ENCODE measurements at regions not wholly inside any gene's neighbourhood (a gene's known extent, or its start where the extent isn't known, plus 50 kb on each side); places are given as distances from the start of the nearest gene placed in this dataset.

DNA sequence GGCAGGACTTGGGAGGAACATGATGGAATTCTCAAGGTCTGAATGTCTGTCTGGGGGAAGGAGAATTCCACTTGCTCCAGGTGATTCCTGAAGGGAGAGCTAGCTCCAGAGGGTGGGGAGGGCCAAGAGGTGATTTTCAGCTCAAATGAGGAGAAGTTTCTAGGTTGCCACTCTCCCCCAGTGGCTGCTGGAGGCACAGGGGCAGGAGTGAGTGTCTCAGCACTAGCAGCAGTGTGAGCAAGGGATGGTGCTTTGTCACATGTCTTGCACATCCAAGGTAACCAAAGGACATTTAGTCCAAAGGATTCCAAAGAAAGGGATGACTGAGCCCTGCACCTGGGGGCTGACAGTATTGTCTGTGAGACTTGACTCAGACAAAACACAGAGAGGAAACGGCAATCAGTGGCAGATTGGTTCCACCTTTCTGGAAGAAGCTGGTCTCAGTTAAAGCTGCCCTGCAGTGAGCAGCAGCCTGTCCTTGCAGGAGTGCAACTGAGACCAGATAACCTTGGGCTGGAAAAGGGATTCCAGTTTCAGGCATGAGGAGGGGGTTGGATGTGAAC lies 51.2 kb upstream of the PCBD1 start:
- DNase-seq (ENCODE audit: low spot score), result no peak
- FAIRE-seq, result no peak

- no peak for FAIRE-seq
- DNase-seq (ENCODE audit: low spot score), result no peak
These were observed 52.6 kb upstream of the PCBD1 start for GRCh38 chr10:70940834-70941568.

DNA sequence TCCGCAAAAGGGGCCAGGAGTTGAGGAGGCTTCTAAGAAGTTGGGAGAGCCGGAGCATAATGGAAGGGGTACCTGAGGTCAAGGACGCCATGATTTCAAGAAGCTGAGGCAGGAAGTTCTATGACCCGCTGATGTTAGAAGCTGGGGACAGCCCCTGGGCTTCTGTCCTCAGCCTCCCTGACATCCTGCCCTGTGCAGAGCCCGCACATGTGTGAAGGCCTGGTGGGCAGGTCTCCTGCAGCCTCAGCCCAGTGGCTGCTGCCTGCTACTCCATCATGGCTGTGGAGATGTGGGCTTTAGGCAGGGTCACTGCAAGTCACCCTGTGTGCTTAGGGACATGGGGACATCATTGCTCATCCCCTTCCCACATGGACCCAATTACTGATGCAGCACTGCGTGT lies 53.8 kb upstream of the PCBD1 start:
- DNase-seq (ENCODE audit: low spot score) (no peak), FAIRE-seq (no peak)

GRCh38 chr10:70942725-70943124 lies 54.4 kb upstream of the PCBD1 start:
- FAIRE-seq (no peak), DNase-seq (ENCODE audit: low spot score) (no peak)

DNA sequence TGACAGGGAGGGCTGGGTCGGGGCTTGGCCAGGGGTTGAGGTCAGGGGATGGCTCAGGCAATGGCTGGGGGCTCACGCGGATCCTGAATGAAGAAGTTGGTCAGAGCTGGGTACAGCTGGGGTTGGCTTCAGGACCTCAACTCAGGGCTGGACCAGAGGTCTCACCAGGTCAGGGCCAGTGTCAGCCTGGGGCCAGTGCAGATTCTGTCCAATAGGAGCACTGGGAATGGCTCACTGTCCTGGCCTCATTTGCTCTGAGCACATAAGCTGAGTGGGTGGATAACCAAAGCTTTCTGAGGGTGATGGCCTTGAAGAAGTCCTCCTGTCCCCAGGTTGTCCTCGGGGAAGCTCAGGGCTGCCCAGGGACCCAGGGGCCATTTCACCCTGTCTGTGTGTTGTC lies 54.9 kb upstream of the PCBD1 start:
- DNase-seq (ENCODE audit: low spot score), result no peak
- FAIRE-seq, result no peak

DNA sequence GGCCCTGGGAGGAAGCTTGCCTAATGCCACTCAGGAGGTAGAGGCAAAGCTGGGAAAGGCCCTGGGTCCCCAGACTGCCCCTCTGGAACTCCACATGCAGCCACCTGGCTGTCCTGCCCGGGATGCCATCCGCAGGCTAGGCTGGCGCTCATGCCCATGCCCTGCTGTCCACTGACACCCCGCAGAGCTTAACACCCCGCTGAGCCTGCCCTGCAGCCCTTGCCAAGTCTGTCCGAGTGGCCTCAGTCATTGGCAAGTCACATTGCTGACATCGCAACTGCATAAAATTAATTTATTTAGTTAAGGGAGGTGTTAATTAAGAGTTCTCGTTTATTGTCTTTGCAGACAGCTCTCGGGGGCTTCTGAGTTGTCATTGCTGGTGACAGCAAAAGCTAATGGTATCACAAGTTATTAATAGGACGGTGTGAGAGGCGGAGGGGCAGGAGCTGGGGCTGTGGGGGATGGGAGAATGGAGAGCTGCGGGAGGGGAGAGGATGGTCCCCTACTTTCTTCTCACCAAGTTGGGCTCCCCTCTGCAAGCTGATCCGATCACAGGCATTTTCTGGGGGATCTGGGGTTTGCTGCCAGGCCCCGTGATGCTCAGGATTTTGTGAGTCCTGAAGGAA lies 55.6 kb upstream of the PCBD1 start:
- FAIRE-seq (no peak), DNase-seq (ENCODE audit: low spot score) (no peak)

GRCh38 chr10:70950037-70950436 lies 61.7 kb upstream of the PCBD1 start:
- no peak for DNase-seq (ENCODE audit: low spot score)
- no peak for FAIRE-seq

DNA sequence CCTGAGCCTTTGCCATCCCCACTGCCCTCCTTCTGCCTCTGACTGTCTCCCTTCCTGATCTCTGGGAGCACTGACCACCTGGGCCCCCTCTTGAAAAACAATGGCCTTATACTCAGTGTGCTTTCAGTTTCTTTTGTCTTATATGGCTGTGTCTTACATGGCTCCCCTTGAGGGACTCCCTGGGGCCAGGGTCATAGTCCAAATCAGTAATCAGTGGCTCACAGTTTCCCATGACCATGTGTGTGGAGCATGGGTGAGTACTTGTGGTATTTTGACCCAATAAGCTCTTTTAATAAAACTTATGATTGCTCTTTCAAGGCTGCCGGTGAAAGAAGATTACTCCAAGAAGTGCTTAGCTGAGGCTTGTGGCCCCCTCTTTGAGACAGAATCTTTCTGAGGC lies 62.4 kb upstream of the PCBD1 start:
- no peak for DNase-seq (ENCODE audit: low spot score)
- FAIRE-seq, result no peak

GRCh38 chr10:70952401-70952800 lies 64.0 kb upstream of the PCBD1 start:
- FAIRE-seq (no peak), DNase-seq (ENCODE audit: low spot score) (no peak)

DNA sequence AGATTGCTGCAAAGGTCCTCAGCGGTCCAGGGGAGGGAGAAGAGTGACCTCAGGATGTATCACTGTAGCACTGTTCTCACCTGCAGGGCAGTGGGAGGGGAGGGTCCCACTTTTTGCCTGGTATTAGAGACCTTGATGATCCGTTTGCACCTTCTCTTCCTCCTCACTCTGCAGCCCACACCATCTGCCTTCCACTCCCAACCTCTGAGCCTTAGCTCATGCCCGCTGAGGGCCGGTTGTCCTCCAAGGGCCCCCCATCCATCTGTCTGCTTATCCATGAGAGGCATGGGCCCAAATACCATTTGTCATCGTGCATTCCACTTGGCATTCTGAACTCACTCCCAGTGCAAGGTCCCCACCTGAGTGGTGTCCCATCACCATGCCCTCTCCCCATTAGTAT lies 64.6 kb upstream of the PCBD1 start:
- DNase-seq (ENCODE audit: low spot score), result no peak
- no peak for FAIRE-seq

GRCh38 chr10:70954381-70955176 lies 66.2 kb upstream of the PCBD1 start:
- FAIRE-seq, result no peak
- DNase-seq (ENCODE audit: low spot score), result no peak

GRCh38 chr10:70956029-70956759 lies 67.8 kb upstream of the PCBD1 start:
- FAIRE-seq (no peak), DNase-seq (ENCODE audit: low spot score) (no peak)

GRCh38 chr10:70958396-70958795 lies 70.0 kb upstream of the PCBD1 start:
- FAIRE-seq, result peak; percentile 79
- peak; percentile 38 for DNase-seq (ENCODE audit: low spot score)

GRCh38 chr10:70960316-70960715 lies 72.0 kb upstream of the PCBD1 start:
- FAIRE-seq (no peak), DNase-seq (ENCODE audit: low spot score) (no peak)

- DNase-seq (ENCODE audit: low spot score), result no peak
- no peak for FAIRE-seq
These were observed 72.6 kb upstream of the PCBD1 start for GRCh38 chr10:70960783-70961570.

DNA sequence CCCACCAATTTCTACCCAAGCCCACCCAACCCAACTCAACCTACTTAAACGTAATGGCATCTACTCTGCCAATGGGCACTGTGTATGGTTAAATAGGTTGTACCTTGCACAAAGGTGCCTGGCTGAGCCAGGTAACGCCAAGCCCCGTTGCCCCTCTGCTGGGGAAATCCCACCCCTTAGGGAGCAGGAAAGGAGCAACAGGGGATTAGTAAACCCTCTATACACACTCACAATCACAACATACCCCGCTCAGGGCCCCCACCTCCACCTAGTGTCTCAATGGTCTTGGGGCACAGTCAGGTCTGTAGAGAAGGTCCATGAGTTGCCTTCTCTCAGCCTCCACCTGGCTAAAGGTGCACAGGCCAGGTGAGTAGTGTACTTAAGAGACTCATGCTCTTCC lies 74.3 kb upstream of the PCBD1 start:
- no peak for DNase-seq (ENCODE audit: low spot score)
- no peak for FAIRE-seq

DNA sequence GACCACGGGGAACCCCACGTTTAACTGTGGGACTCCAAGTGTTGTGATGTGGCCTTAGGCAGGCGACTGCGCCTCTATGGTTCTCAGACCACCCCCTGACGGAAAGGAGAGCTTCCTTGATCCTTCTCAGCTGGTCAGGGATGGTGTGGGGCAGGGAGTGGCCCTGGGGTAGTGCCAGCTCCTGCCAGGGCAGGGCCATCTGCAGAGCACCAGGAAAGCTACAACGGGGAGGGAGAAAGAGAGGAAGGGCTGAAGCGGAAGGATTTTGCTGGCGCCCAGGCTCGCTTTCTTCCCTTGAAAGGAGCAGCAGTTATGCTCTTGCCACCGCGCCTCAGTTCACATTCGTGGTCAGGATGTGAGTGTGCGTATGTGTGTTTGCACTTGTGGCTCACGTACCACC lies 74.9 kb upstream of the PCBD1 start:
- FAIRE-seq, result no peak
- no peak for DNase-seq (ENCODE audit: low spot score)

- no peak for FAIRE-seq
- no peak for DNase-seq (ENCODE audit: low spot score)
These were observed 75.9 kb upstream of the PCBD1 start for GRCh38 chr10:70964245-70964644.

DNA sequence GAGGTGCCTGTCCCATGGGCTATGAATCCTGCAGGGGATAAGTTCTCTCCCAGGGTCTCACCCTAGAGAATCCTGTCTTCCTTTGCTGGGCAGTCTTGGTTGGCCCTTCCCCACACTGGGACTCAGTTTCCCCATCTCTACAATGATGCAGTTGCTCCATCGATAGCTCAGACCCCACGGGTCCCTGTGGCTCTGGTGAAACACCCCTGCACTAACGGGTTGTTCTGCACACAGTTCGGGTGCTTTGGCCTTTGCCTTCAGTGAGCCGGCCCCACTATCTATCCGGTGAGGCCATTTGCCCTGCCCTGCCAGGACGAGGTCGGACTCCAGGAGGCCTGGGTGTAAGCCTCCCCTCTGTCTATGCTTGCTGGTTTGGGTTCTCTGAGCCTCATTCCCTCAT lies 76.5 kb upstream of the PCBD1 start:
- DNase-seq (ENCODE audit: low spot score) (no peak), FAIRE-seq (no peak)

DNA sequence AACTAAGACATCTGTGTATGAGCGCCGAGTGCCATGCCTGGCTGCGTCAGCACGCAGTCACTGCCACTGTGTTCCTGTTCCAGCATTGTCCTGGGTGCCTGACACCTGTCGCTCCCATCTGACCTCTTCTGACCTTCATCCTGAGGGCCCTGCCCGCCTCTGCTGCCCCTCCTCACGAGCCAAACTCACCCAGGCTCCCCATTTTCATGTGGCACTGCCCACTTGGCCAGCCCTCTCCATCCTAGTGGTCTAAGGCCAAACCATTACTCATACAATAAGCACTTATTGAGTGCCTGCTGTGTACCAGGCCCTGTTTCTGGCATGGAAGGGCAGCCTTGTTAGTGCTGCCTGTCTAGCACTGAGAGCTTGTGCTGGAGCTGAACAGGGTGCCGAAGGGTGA lies 77.2 kb upstream of the PCBD1 start:
- no peak for DNase-seq (ENCODE audit: low spot score)
- FAIRE-seq, result no peak
